BE2C (cell line): ENCODE measurements at regions not wholly inside any gene's neighbourhood (a gene's known extent, or its start where the extent isn't known, plus 50 kb on each side); places are given as distances from the start of the nearest gene placed in this dataset.
"Not testable (repeated sequence)": the region's sequence is repeated elsewhere in the genome, so short reads cannot be mapped to it uniquely, and the experiment has no call there.

Experiments used
- DNase-seq: peaks from one replicate; pipeline ENCODE4 v3.0.0-alpha.2; 2020
- H3K27me3 ChIP-seq: fragments of 250-450 bp; sonication (Bioruptor Pico); 2 replicates; pipeline ENCODE4 v1.5.1; 2020; ENCODE audit warnings: mild to moderate bottlenecking
- H3K36me3 ChIP-seq: fragments of 250-450 bp; sonication (Bioruptor Pico); 2 replicates; pipeline ENCODE4 v1.5.1; 2020; ENCODE audit warnings: mild to moderate bottlenecking
- H3K4me1 ChIP-seq: fragments of 250-450 bp; sonication (Bioruptor Pico); 2 replicates; pipeline ENCODE4 v1.5.1; 2020
- H3K4me3 ChIP-seq: 2 replicates; pipeline ENCODE4 v1.5.1; 2011; ENCODE audit warnings: low read depth, low read length
- H3K9me3 ChIP-seq: fragments of 250-450 bp; sonication (Bioruptor Pico); 2 replicates; pipeline ENCODE4 v1.5.1; 2020
- CTCF ChIP-seq: IDR thresholded peaks from 2 replicates; pipeline ENCODE4 v1.5.1; 2012; ENCODE audit warnings: mild to moderate bottlenecking, low read depth, low read length

GRCh38 chr18:76618721-76619120 is 123.7 kb upstream of the ZNF516 start:
- no peak for TF ChIP-seq CTCF
- H3K27me3 ChIP-seq = no peaks in the 10 kb centered on the region
- H3K9me3 ChIP-seq = no peaks in the 10 kb centered on the region
- DNase-seq = no peak
- H3K4me1 ChIP-seq = no peaks in the 10 kb centered on the region
- no peaks in the 10 kb centered on the region for H3K36me3 ChIP-seq
- no peak overlapping the region for H3K4me3 ChIP-seq

- Histone ChIP-seq H3K4me3 (no peak overlapping the region), H3K9me3 (no peaks in the 10 kb centered on the region), H3K4me1 (no peaks in the 10 kb centered on the region), H3K27me3 (no peaks in the 10 kb centered on the region), H3K36me3 (no peaks in the 10 kb centered on the region)
- DNase-seq = no peak
- TF ChIP-seq CTCF = no peak
These were observed 121.3 kb upstream of the ZNF516 start for GRCh38 chr18:76616373-76616772.

GRCh38 chr18:76615065-76615733 is 120.2 kb upstream of the ZNF516 start:
- TF ChIP-seq CTCF = no peak
- DNase-seq = no peak

GRCh38 chr18:76613755-76614120 is 118.7 kb upstream of the ZNF516 start:
- TF ChIP-seq CTCF = no peak
- Histone ChIP-seq H3K4me1 (no peaks in the 10 kb centered on the region), H3K4me3 (no peak overlapping the region), H3K9me3 (no peaks in the 10 kb centered on the region), H3K27me3 (no peaks in the 10 kb centered on the region), H3K36me3 (no peaks in the 10 kb centered on the region)
- no peak for DNase-seq

More at GRCh38 chr18:76615065-76615733, 120.2 kb upstream of the ZNF516 start:
- Histone ChIP-seq H3K27me3 (no peaks in the 10 kb centered on the region), H3K9me3 (no peaks in the 10 kb centered on the region), H3K4me1 (no peaks in the 10 kb centered on the region), H3K4me3 (no peak overlapping the region), H3K36me3 (no peaks in the 10 kb centered on the region)

- no peaks in the 10 kb centered on the region for H3K36me3 ChIP-seq
- H3K9me3 ChIP-seq = no peaks in the 10 kb centered on the region
- no peak for DNase-seq
- H3K27me3 ChIP-seq = no peaks in the 10 kb centered on the region
- no peaks in the 10 kb centered on the region for H3K4me1 ChIP-seq
- H3K4me3 ChIP-seq = no peak overlapping the region
- no peak for TF ChIP-seq CTCF
These were observed 118.2 kb upstream of the ZNF516 start for GRCh38 chr18:76613053-76613754.

- H3K4me3 ChIP-seq, H3K27me3 ChIP-seq, H3K36me3 ChIP-seq, H3K9me3 ChIP-seq, H3K4me1 ChIP-seq, DNase-seq: not testable (repeated sequence)
These were observed 116.7 kb upstream of the ZNF516 start for GRCh38 chr18:76611750-76612045.
